ENCODE measurements at regions not wholly inside any gene's neighbourhood (a gene's known extent, or its start where the extent isn't known, plus 50 kb on each side); places are given as distances from the start of the nearest gene placed in this dataset.
A peak's percentile ranks its signal among the peaks of the same experiment; 100 is the strongest.
"Not testable (repeated sequence)": the region's sequence is repeated elsewhere in the genome, so short reads cannot be mapped to it uniquely, and the experiment has no call there.

- Histone ChIP-seq H3K4me3 (no peak overlapping the region), H3K9me3 (no peaks in the 10 kb centered on the region), H3K36me3 (no peaks in the 10 kb centered on the region), H3K27me3 (no peaks in the 10 kb centered on the region)
- DNase-seq, result no peak
Observed at GRCh38 chr1:222970711-222971110, 155.9 kb downstream of the DISP1 start.

- DNase-seq, result no peak
- H3K4me3 ChIP-seq, result no peak overlapping the region
- no peaks in the 10 kb centered on the region for H3K36me3 ChIP-seq
Observed at GRCh38 chr1:222971146-222971545, 156.3 kb downstream of the DISP1 start.

GRCh38 chr1:222973561-222973960, 158.7 kb downstream of the DISP1 start:
- Histone ChIP-seq H3K27me3 (no peaks in the 10 kb centered on the region), H3K4me3 (no peak overlapping the region), H3K9me3 (peaks cover 2% of the 10 kb centered on the region; the same call in 1 of the 2 replicates), H3K36me3 (no peaks in the 10 kb centered on the region; the same call in 1 of the 2 replicates)
- no peak for DNase-seq

More at GRCh38 chr1:222971146-222971545, 156.3 kb downstream of the DISP1 start:
- no peaks in the 10 kb centered on the region for H3K9me3 ChIP-seq
- no peaks in the 10 kb centered on the region for H3K27me3 ChIP-seq

GRCh38 chr1:222974496-222974895, 159.7 kb downstream of the DISP1 start:
- Histone ChIP-seq H3K4me3 (no peak overlapping the region), H3K9me3 (peaks cover 2% of the 10 kb centered on the region; the same call in 1 of the 2 replicates), H3K27me3 (no peaks in the 10 kb centered on the region), H3K36me3 (no peaks in the 10 kb centered on the region; the same call in 1 of the 2 replicates)
- DNase-seq, result peak; percentile 72

- Histone ChIP-seq H3K9me3 (peaks cover 2% of the 10 kb centered on the region; the same call in 1 of the 2 replicates), H3K27me3 (no peaks in the 10 kb centered on the region), H3K4me3 (no peak overlapping the region), H3K36me3 (no peaks in the 10 kb centered on the region; the same call in 1 of the 2 replicates)
- peak; percentile 18 for DNase-seq
Observed at GRCh38 chr1:222975472-222976122, 160.8 kb downstream of the DISP1 start.

- Histone ChIP-seq H3K9me3 (peaks cover 2% of the 10 kb centered on the region; the same call in 1 of the 2 replicates), H3K36me3 (no peaks in the 10 kb centered on the region; the same call in 1 of the 2 replicates), H3K27me3 (no peaks in the 10 kb centered on the region), H3K4me3 (no peak overlapping the region)
- DNase-seq, result no peak
Observed at GRCh38 chr1:222976453-222976852, 161.6 kb downstream of the DISP1 start.

GRCh38 chr1:222977294-222977693, 162.5 kb downstream of the DISP1 start:
- H3K27me3 ChIP-seq, H3K4me3 ChIP-seq, H3K9me3 ChIP-seq, DNase-seq, H3K36me3 ChIP-seq: not testable (repeated sequence)

- Histone ChIP-seq H3K36me3 (no peaks in the 10 kb centered on the region; the same call in 1 of the 2 replicates), H3K27me3 (no peaks in the 10 kb centered on the region), H3K9me3 (peaks cover 2% of the 10 kb centered on the region; the same call in 1 of the 2 replicates), H3K4me3 (no peak overlapping the region)
- no peak for DNase-seq
Observed at GRCh38 chr1:222979561-222979960, 163.5 kb downstream of the TLR5 start.

- H3K4me3 ChIP-seq, result no peak overlapping the region
- no peak for DNase-seq
- H3K27me3 ChIP-seq, result no peaks in the 10 kb centered on the region
- no peaks in the 10 kb centered on the region for H3K9me3 ChIP-seq
- no peaks in the 10 kb centered on the region for H3K36me3 ChIP-seq
Observed at GRCh38 chr1:222987674-222988076, 155.4 kb downstream of the TLR5 start.

GRCh38 chr1:222989443-222989842, 153.6 kb downstream of the TLR5 start:
- DNase-seq, result no peak
- Histone ChIP-seq H3K27me3 (no peaks in the 10 kb centered on the region), H3K9me3 (no peaks in the 10 kb centered on the region), H3K36me3 (no peaks in the 10 kb centered on the region), H3K4me3 (no peak overlapping the region)

GRCh38 chr1:222991177-222991576, 151.9 kb downstream of the TLR5 start:
- H3K9me3 ChIP-seq, result no peaks in the 10 kb centered on the region
- no peaks in the 10 kb centered on the region for H3K27me3 ChIP-seq
- no peak overlapping the region for H3K4me3 ChIP-seq
- no peaks in the 10 kb centered on the region for H3K36me3 ChIP-seq
- no peak for DNase-seq

GRCh38 chr1:222991908-222992307, 151.1 kb downstream of the TLR5 start:
- Histone ChIP-seq H3K4me3 (no peak overlapping the region), H3K36me3 (no peaks in the 10 kb centered on the region), H3K9me3 (no peaks in the 10 kb centered on the region), H3K27me3 (no peaks in the 10 kb centered on the region)
- DNase-seq, result no peak

GRCh38 chr1:222994511-222995235, 148.4 kb downstream of the TLR5 start:
- no peak for DNase-seq
- no peaks in the 10 kb centered on the region for H3K27me3 ChIP-seq
- no peaks in the 10 kb centered on the region for H3K9me3 ChIP-seq
- no peaks in the 10 kb centered on the region for H3K36me3 ChIP-seq
- no peak overlapping the region for H3K4me3 ChIP-seq

- H3K36me3 ChIP-seq, result no peaks in the 10 kb centered on the region
- no peak for DNase-seq
- H3K27me3 ChIP-seq, result no peaks in the 10 kb centered on the region
- no peak overlapping the region for H3K4me3 ChIP-seq
- H3K9me3 ChIP-seq, result no peaks in the 10 kb centered on the region
Observed at GRCh38 chr1:222995236-222995580, 147.8 kb downstream of the TLR5 start.

- no peaks in the 10 kb centered on the region for H3K27me3 ChIP-seq
- no peaks in the 10 kb centered on the region for H3K9me3 ChIP-seq
- no peak overlapping the region for H3K4me3 ChIP-seq
- no peaks in the 10 kb centered on the region for H3K36me3 ChIP-seq
- DNase-seq, result no peak
Observed at GRCh38 chr1:222995620-222996309, 147.3 kb downstream of the TLR5 start.

- Histone ChIP-seq H3K4me3 (no peak overlapping the region), H3K27me3 (no peaks in the 10 kb centered on the region), H3K36me3 (no peaks in the 10 kb centered on the region), H3K9me3 (no peaks in the 10 kb centered on the region)
- no peak for DNase-seq
Observed at GRCh38 chr1:222996310-222996975, 146.6 kb downstream of the TLR5 start.

GRCh38 chr1:223000632-223001031, 142.4 kb downstream of the TLR5 start:
- no peak for DNase-seq
- no peak overlapping the region for H3K4me3 ChIP-seq
- peaks cover 7% of the 10 kb centered on the region; the same call in 1 of the 2 replicates for H3K36me3 ChIP-seq
- H3K27me3 ChIP-seq, result no peaks in the 10 kb centered on the region
- no peaks in the 10 kb centered on the region for H3K9me3 ChIP-seq

Data from MG63 (cell line).